Activated T-cell treated with anti-CD3 and anti-CD28 coated beads for 24 hours (primary cell): ENCODE measurements at regions not wholly inside any gene's neighbourhood (a gene's known extent, or its start where the extent isn't known, plus 50 kb on each side); places are given as distances from the start of the nearest gene placed in this dataset.
"Not testable (repeated sequence)": the region's sequence is repeated elsewhere in the genome, so short reads cannot be mapped to it uniquely, and the experiment has no call there.

Experiments
- DNase-seq: peaks from one replicate; pipeline ENCODE4 v3.0.0-alpha.2; 2020; ENCODE audit warnings: low read depth

GRCh38 chr5:74461251-74461650, 179.3 kb downstream of the ENC1 start:
- DNase-seq, result no peak

GRCh38 chr5:74460694-74461093, 179.8 kb downstream of the ENC1 start:
- DNase-seq, result no peak

DNA sequence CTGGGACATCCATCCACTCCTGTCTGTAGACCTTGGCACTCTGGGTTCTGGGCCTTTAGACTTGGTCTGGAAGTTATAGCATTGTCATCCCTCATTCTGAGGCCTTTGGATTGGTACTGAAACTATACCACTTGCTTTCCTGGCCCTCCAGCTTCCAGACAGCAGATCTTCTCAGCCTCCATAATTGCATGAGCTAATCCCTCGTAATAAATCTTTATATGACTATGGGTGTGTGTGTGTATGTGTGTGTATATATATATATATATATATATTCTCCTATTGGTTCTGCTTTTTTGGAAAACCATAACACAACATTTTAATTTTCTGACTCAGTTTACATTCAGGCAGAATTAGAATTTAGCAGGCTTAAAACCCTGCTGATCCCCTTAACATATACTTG, 180.5 kb downstream of the ENC1 start:
- no peak for DNase-seq

DNA sequence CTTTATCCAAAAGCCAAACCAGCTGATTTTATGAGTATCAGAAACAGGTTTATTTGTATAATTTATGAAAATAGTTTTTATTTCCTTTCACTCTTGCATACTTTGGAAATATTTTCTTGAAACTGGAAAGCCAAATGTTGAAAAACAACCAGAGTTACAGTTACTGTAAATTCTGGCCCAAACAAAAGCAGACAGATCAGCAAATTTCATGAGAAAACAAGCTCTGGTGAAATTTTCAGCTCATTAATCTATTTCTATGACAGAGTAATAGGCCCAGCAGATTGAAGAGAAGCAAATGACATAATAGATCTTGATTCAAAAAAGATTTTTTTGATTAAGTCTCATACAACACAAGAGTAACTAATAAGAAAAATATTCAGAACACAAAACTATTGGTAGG, 182.7 kb downstream of the ENC1 start:
- DNase-seq, result no peak

- DNase-seq, result no peak
Measured at GRCh38 chr5:74454263-74455030, 186.1 kb downstream of the ENC1 start.

DNA sequence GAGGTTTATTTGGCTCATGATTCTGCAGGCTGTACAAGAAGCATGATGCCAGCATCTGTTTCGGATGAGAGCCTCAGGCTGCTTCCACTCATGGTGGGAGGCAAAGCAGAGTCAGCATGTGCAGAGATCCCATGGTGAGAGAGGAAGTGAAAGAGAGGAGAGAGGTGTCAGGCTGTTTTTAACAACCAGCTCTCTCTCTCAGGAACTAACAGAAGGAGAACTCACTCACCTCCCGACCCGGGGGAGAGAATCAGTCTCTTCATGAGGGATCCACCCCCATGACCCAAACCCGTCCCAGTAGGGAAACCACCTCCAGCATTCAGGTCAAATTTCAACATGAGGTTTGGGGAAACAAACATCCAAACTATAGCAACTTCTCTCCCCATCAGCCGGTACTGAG, 187.7 kb downstream of the ENC1 start:
- no peak for DNase-seq

DNA sequence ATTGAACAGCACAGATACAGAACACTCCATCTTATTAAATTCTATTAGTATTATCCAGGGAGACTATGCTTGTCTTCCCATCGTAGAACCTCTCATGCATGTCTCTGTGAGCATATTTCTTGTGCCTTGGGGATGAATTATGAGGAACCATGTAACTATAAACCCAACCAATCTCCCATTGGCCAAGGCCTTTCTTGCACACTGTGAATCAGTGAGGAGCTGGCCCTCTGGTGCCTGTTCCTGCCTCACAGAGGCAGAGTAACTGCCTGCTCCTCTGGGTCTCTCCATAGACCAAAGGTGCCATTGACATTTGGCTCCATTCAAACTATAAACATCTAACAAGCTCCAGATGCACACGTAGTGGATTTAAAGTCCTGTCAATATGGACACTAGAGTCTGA, 190.4 kb downstream of the ENC1 start:
- DNase-seq, result no peak

GRCh38 chr5:74446725-74447241, 193.7 kb downstream of the ENC1 start:
- no peak for DNase-seq

- no peak for DNase-seq
Measured at GRCh38 chr5:74442466-74442865, 198.1 kb downstream of the ENC1 start.

GRCh38 chr5:74441616-74442015, 198.9 kb downstream of the ENC1 start:
- DNase-seq, result no peak

GRCh38 chr5:74440341-74440740, 200.2 kb downstream of the ENC1 start:
- no peak for DNase-seq

DNA sequence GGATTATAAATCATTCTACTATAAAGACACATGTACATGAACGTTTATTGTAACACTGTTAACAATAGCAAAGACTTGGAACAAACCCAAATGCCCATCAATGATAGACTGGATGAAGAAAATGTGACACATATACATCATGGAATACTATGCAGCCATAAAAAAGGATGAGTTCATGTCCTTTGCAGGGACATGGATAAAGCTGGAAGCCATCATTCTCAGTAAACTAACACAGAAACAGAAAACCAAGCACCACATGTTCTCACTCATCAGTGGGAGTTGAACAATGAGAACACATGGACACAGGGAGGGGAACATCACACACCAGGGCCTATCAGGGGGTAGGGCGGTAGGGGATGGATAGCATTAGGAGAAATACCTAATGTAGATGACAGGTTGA, 202.7 kb downstream of the ENC1 start:
- DNase-seq, result not testable (repeated sequence)

- DNase-seq, result no peak
Measured at GRCh38 chr5:74433896-74434829, 206.4 kb downstream of the ENC1 start.

- no peak for DNase-seq
Measured at GRCh38 chr5:74433255-74433895, 207.2 kb downstream of the ENC1 start.

GRCh38 chr5:74432721-74433120, 207.8 kb downstream of the ENC1 start:
- no peak for DNase-seq

- no peak for DNase-seq
Measured at GRCh38 chr5:74432216-74432615, 208.3 kb downstream of the ENC1 start.

GRCh38 chr5:74431290-74431669, 209.2 kb downstream of the ENC1 start:
- no peak for DNase-seq

DNA sequence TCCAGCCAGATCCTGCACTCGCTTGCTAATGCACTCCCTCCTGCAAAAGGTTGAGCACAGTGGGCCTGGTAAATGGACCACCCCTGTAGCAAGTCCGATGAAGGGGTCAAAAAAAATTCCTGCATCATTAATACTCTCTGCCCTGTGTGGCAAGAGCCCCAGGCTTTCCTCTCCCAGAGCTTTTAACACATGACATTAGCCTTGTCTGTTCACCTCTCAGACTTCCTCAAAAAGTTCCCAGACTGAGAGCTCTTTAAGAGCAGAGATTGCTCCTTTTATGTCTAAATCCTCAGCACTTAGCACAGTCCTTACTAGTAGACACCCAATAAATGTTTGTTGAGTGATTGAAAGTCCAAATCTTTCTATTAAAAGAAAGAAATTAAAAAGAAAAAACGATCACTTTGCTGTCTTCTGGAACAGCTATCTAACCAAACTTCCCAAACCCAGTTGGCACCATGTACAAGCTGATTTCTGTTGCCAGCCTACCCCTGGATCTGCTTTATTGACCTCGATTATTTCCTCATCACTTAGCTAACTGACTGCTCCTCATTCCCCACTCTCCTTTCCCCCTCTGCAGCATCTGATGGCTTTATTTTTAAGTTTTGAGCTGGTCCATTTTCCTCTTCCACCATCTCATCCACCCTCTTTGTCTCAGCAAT, 209.8 kb downstream of the ENC1 start:
- no peak for DNase-seq

GRCh38 chr5:74429495-74429894, 211.0 kb downstream of the ENC1 start:
- DNase-seq, result no peak

GRCh38 chr5:74428876-74429275, 211.7 kb downstream of the ENC1 start:
- DNase-seq, result no peak

DNA sequence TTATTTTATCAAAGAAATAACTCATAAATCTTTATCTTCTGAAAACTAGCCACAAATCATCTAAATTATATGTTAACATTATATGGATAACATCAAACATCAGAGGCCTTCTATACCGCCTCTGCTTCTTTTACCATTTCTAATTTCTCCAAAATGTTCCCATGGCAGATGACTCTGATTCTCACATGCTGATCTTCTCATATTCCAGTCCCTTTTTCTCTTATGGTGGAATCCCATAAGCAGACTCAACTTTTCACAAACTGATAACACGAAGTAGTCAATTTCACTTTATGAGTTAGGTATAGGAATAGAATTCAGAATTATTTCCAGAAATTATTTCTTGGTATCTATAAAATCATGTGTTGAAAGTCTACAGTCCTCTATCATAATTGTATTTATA, 212.3 kb downstream of the ENC1 start:
- no peak for DNase-seq

GRCh38 chr5:74426506-74426905, 214.0 kb downstream of the ENC1 start:
- no peak for DNase-seq
